ENCODE measurements at regions not wholly inside any gene's neighbourhood (a gene's known extent, or its start where the extent isn't known, plus 50 kb on each side); places are given as distances from the start of the nearest gene placed in this dataset.

DNA sequence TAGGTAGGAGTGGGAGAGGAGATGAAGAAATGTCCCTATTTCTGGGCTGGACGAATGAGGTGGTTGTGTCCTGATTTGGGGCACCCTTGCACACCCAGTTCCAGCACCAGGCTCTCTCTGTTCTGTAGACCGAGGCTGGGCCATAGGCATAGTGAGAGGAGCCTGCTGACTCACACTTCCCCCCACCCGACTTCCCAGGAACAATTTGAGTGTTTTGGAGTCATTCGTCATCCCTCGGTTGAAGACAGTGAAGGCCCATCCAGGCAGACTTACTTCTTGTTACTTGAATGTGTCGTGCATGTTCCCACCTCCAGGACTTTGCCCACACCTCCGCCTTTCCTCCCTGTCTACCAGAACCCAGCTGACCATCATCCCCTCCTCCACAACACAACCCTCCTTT lies 179.1 kb downstream of the HAUS1 start:
- Mint-ChIP-seq H3K4me3 (no peak overlapping the region), H3K36me3 (ENCODE audit: low read depth) (no peaks in the 10 kb centered on the region), H3K4me1 (ENCODE audit: low read depth) (peaks cover 6% of the 10 kb centered on the region), H3K27ac (no peak overlapping the region), H3K27me3 (no peaks in the 10 kb centered on the region), H3K9me3 (no peaks in the 10 kb centered on the region)
- peak; percentile 17 for DNase-seq

DNA sequence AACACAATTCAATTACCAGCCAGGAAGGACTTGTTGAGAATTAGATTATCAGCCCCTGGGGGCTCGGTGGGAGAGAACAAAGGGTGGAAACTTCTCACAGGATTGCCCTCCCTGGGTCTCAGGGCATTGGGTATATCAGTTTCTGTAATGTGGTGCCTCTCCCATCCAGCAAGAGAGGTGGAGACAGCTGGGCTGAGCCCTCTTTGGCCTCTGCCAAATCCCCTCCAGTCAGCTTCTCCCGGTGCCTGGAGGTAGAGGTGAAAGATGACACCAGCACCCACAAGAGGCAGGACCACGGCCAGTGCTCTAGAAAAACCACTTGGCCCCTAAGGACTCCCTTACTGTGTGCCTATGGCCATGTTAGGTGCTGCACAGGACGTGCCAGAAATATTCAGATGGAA lies 179.7 kb downstream of the HAUS1 start:
- Mint-ChIP-seq H3K9me3 (no peaks in the 10 kb centered on the region), H3K27ac (no peak overlapping the region), H3K4me1 (ENCODE audit: low read depth) (peaks cover under 1% of the 10 kb centered on the region), H3K4me3 (no peak overlapping the region), H3K27me3 (no peaks in the 10 kb centered on the region), H3K36me3 (ENCODE audit: low read depth) (no peaks in the 10 kb centered on the region)
- DNase-seq, result peak; percentile 17

DNA sequence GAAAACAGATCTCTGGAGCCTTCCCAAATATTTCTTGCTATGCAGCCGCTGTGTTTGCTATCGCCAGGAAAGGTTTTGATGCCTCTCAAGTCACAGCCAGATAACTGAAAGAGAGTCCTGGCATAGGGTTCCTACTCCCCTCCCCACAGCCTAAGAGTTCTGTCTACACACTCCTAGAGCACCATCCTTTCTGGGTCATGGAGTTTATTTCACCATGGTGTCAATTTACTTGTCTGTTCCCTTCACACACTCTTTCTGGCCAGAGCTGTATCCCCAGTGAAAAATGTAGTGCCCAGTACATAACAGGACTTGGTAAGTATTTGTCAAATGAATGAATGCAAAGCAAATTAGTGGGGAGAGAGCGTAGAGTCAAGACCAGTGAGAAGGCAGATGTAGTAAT lies 185.3 kb downstream of the HAUS1 start:
- DNase-seq, result no peak
- Mint-ChIP-seq H3K36me3 (ENCODE audit: low read depth) (no peaks in the 10 kb centered on the region), H3K27ac (no peak overlapping the region), H3K4me1 (ENCODE audit: low read depth) (no peaks in the 10 kb centered on the region), H3K4me3 (no peak overlapping the region), H3K9me3 (no peaks in the 10 kb centered on the region), H3K27me3 (no peaks in the 10 kb centered on the region)

DNA sequence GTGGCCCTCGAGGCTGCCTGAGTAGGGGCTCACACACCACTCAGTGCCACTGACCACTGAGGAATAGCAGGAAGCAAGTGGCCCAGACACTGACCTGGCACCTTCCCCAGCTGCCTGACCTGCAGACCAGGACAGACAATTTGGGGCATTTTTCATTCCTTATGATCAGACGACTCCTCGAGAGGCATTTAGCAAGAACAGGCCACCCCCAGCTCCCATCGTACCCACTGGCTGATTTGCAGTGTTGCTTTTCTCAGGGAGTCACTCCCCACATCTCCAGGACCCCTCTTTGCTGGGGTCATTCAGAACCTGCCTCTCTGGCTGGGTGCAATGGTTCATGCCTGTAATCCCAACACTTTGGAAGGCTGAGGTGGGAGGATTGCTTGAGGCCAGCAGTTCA lies 185.7 kb downstream of the HAUS1 start:
- DNase-seq, result peak; percentile 22
- Mint-ChIP-seq H3K4me1 (ENCODE audit: low read depth) (no peaks in the 10 kb centered on the region), H3K27ac (no peak overlapping the region), H3K36me3 (ENCODE audit: low read depth) (no peaks in the 10 kb centered on the region), H3K9me3 (no peaks in the 10 kb centered on the region), H3K4me3 (no peak overlapping the region), H3K27me3 (no peaks in the 10 kb centered on the region)

DNA sequence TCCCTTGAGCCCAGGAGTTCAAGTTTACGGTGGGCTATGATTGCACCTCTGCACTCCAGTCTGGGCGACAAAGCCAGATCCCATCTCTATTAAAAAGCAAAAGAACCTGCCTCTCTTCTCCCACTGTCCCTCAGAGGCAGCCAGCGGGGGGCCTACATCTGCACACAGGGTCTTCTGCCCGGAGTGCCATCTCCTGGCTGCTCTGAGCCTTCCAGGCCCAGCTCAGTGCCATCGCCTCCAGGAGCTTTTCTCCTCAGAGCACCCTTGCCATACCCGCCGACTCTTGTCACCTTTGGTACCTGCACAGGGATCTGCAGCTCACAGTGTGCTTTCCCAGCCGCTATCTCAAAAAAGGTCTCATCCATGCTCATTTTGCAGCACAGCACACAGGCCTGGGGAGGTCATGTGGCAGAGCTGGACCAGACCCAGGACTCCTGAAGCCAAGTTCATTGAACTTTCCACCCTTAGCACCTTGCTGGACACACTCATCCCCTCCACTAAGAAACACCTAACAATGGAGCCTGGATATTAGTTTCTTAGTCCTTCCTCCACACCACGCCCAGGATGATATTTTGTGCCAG lies 186.3 kb downstream of the HAUS1 start:
- Mint-ChIP-seq H3K4me3 (no peak overlapping the region), H3K27ac (no peak overlapping the region)

DNA sequence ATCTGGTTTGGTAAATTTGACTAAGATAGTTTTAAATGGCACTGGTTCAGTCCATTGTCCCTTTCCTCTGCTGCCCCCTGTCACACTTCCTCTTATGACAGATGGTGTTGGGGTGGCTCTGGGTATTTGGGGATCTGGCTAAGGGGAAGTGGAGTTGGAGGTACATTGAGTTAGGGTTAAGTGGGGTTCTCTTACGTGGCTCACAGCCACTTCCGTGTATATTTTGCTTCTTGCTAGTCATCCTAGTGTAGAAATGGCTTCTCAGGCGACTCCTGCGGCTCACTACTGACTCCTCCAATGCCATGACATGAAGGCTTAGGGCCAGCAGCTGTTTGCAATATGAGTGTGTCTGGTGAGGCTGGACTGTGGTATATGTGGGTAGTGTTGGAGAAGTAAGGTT lies 187.0 kb downstream of the HAUS1 start:
- Mint-ChIP-seq H3K4me3 (no peak overlapping the region), H3K27me3 (no peaks in the 10 kb centered on the region), H3K36me3 (ENCODE audit: low read depth) (no peaks in the 10 kb centered on the region)

More for the DNA sequence above, 186.3 kb downstream of the HAUS1 start:
- no peaks in the 10 kb centered on the region for H3K36me3 Mint-ChIP-seq (ENCODE audit: low read depth)
- peak; percentile 17 for DNase-seq
- H3K9me3 Mint-ChIP-seq, result no peaks in the 10 kb centered on the region
- H3K27me3 Mint-ChIP-seq, result no peaks in the 10 kb centered on the region
- H3K4me1 Mint-ChIP-seq (ENCODE audit: low read depth), result no peaks in the 10 kb centered on the region

DNA sequence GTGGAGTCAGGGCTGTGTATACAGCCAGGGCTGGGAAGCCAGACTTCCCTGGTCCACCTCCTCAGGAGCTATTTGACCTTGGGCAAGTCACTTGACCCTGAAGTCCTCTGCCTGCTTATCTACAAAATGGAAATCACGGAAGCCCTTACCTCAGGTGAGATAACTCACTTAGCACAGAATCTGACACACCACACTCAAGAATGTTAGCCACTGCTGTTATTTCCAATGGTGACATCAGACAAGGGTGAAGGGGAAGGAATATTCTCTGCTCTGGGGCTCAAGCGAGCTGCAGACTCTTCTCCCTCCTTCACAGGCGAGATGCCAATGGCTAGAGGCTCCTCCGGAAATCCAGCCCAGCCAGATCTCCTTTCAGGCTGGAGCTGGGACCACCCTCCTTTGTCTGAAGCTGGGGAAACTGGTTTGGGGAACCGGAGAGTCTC lies 189.6 kb downstream of the HAUS1 start:
- peaks cover 2% of the 10 kb centered on the region for H3K4me1 Mint-ChIP-seq (ENCODE audit: low read depth)
- no peak overlapping the region for H3K27ac Mint-ChIP-seq
- H3K4me3 Mint-ChIP-seq, result no peak overlapping the region
- no peaks in the 10 kb centered on the region for H3K27me3 Mint-ChIP-seq
- H3K36me3 Mint-ChIP-seq (ENCODE audit: low read depth), result no peaks in the 10 kb centered on the region
- peak; percentile 13 for DNase-seq
- no peaks in the 10 kb centered on the region for H3K9me3 Mint-ChIP-seq

More for the DNA sequence above, 187.0 kb downstream of the HAUS1 start:
- Mint-ChIP-seq H3K27ac (no peak overlapping the region), H3K9me3 (no peaks in the 10 kb centered on the region), H3K4me1 (ENCODE audit: low read depth) (no peaks in the 10 kb centered on the region)
- peak; percentile 21 for DNase-seq

DNA sequence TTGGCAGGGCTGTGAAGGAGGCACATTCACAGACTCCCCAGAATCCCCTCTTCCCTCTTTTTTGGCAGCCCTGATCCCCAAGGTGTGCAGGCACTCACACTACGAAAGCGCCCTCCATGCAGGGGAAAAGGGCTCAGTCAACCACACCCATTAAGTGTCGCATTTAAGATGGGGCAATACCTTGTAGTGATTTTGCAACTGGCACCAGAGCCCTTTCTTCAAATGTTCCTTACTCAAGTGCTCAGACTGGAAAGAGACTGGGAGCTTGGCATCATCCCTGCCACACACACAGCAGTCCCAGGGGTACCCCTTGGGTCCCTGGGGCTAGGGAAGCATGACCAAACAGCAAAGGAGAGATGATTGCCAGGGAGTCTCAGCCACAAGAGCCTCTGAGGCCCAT lies 190.1 kb downstream of the HAUS1 start:
- no peaks in the 10 kb centered on the region for H3K9me3 Mint-ChIP-seq
- peaks cover 2% of the 10 kb centered on the region for H3K4me1 Mint-ChIP-seq (ENCODE audit: low read depth)
- H3K4me3 Mint-ChIP-seq, result no peak overlapping the region
- no peak overlapping the region for H3K27ac Mint-ChIP-seq
- peak; percentile 11 for DNase-seq
- H3K36me3 Mint-ChIP-seq (ENCODE audit: low read depth), result no peaks in the 10 kb centered on the region
- no peaks in the 10 kb centered on the region for H3K27me3 Mint-ChIP-seq

DNA sequence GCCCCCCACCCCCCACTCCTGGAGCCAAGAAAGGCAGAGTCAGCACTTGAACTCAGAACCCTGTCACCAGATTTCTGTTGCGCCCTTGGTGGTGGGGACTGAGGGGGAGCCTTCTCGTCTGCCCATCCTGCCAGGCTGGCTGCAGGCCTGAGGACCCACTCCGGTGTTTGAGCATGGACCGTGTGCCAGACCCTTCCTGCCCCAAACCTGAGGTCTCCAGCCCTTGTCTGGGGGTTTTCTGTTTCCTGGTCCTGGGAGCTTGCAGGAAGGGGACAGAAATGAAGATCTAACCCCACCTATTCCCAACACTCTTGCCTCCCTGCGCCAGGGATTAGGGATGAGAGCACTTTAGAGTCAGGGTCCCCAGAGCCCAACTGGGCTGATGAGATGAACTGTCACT lies 190.6 kb downstream of the HAUS1 start:
- no peaks in the 10 kb centered on the region for H3K27me3 Mint-ChIP-seq

DNA sequence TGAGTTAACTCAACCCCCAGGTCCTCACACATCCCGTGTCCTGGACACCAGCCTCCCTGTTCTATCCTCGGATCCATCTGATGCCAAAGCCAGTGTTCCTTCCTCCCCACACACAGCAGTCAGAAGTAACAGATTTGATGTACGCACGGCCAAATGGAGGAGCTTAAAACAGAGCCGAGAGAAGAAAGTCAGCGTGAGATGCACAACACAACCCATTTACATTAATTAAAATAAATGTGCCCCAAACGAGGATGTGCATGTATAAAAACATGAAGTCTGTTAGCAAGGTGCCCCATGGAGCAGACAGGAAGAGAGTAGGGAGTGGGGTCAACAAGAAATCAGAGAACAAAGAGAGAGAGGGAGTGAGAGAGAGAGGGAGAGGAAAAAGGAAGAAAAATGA lies 191.2 kb downstream of the HAUS1 start:
- H3K27ac Mint-ChIP-seq, result no peak overlapping the region
- H3K27me3 Mint-ChIP-seq, result no peaks in the 10 kb centered on the region
- no peaks in the 10 kb centered on the region for H3K9me3 Mint-ChIP-seq

More for the DNA sequence above, 190.6 kb downstream of the HAUS1 start:
- Mint-ChIP-seq H3K36me3 (ENCODE audit: low read depth) (no peaks in the 10 kb centered on the region), H3K27ac (no peak overlapping the region), H3K4me1 (ENCODE audit: low read depth) (peaks cover 2% of the 10 kb centered on the region), H3K9me3 (no peaks in the 10 kb centered on the region), H3K4me3 (no peak overlapping the region)
- peak; percentile 14 for DNase-seq

DNA sequence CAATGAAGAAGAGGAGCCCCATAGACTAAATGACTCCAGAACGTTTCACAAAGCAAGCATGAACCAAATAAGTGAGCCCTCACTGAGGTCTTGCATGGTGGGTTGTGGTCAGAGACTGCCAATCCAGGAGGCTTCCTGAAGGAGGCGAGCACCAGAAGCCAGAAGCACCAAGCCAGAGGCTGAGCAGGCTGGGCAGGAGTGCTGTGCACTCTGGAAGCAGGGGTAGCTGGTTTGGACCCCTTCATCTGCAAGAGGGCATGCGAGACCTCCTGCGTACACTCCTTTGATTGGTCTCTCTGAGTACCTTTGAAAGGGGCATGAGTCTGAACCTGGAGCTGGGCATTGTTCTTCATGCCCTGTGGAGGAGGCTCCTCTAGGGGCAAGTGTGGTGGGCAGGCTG lies 192.5 kb downstream of the HAUS1 start:
- DNase-seq, result peak; percentile 6
- Mint-ChIP-seq H3K4me3 (no peak overlapping the region), H3K9me3 (no peaks in the 10 kb centered on the region), H3K36me3 (ENCODE audit: low read depth) (no peaks in the 10 kb centered on the region), H3K4me1 (ENCODE audit: low read depth) (peaks cover 2% of the 10 kb centered on the region), H3K27me3 (peaks cover 8% of the 10 kb centered on the region), H3K27ac (no peak overlapping the region)

More for the DNA sequence above, 191.2 kb downstream of the HAUS1 start:
- DNase-seq, result peak; percentile 8
- H3K4me1 Mint-ChIP-seq (ENCODE audit: low read depth), result peaks cover 2% of the 10 kb centered on the region
- H3K4me3 Mint-ChIP-seq, result no peak overlapping the region
- H3K36me3 Mint-ChIP-seq (ENCODE audit: low read depth), result no peaks in the 10 kb centered on the region

DNA sequence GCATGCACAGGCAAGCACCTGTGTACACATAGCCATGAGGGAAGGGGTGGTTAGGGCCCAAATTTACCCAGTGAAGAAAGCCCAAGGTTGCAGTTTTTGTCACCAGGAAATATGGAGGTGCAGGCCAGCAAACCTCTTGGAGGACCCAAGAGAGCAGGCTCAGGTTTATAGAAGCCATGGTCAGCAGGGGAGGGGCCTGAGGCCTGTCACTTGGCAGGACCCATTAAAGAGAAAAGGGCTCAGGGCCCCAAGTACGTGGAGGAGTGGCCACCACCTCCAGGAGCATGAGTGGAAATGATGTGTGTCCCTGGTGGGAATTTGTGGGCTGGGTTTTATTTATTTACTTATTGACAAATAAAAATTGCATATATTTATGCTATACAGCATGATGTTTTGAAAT lies 192.9 kb downstream of the HAUS1 start:
- H3K27me3 Mint-ChIP-seq, result peaks cover 11% of the 10 kb centered on the region
- H3K27ac Mint-ChIP-seq, result no peak overlapping the region
- H3K36me3 Mint-ChIP-seq (ENCODE audit: low read depth), result no peaks in the 10 kb centered on the region
- peaks cover 2% of the 10 kb centered on the region for H3K4me1 Mint-ChIP-seq (ENCODE audit: low read depth)
- no peak overlapping the region for H3K4me3 Mint-ChIP-seq
- no peaks in the 10 kb centered on the region for H3K9me3 Mint-ChIP-seq
- no peak for DNase-seq

DNA sequence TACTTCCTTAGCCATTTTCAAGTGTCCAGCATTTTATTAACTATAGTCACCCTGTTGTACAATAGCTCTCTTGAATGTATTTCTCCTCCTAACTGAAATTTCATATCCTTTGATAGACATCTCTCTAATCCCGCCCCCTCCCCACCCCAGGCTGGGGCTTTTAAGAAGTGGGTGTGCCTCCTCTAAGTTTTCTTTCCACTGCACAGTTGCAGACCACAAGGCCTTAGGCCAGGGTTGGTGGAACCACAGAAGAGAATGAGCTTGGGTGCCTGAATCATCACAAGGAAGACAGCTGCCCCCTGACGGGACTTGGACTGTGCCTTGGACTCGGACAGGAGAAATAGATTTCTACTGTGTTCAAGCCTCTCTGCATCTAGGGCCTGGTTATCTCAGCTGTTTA lies 193.4 kb downstream of the HAUS1 start:
- DNase-seq, result peak; percentile 16
- Mint-ChIP-seq H3K27me3 (peaks cover 14% of the 10 kb centered on the region), H3K27ac (no peak overlapping the region)

DNA sequence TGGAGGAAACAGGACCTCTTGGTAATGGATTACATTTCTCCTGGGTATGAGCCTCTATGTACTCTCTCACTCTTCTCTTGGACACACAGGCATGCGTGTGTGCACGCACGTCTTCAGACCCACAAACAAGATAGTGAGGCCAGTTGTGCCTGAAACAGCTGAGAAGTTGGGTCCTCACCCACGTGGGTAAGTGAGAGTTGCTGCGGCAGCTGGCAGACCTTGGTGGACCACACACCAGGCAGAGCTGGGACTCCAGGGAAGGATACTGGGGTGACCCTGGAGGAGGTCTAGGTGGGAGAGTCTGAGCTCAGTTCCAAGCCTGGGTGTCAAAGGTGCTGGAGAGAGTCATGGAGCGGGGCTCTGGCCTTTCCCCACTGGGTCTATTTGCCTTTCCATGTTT lies 194.3 kb downstream of the HAUS1 start:
- peak; percentile 9 for DNase-seq
- Mint-ChIP-seq H3K4me1 (ENCODE audit: low read depth) (peaks cover 7% of the 10 kb centered on the region), H3K4me3 (no peak overlapping the region), H3K27ac (no peak overlapping the region), H3K27me3 (peaks cover 18% of the 10 kb centered on the region), H3K9me3 (no peaks in the 10 kb centered on the region), H3K36me3 (ENCODE audit: low read depth) (no peaks in the 10 kb centered on the region)

More for the DNA sequence above, 193.4 kb downstream of the HAUS1 start:
- Mint-ChIP-seq H3K36me3 (ENCODE audit: low read depth) (no peaks in the 10 kb centered on the region), H3K9me3 (no peaks in the 10 kb centered on the region), H3K4me3 (no peak overlapping the region), H3K4me1 (ENCODE audit: low read depth) (peaks cover 4% of the 10 kb centered on the region)

DNA sequence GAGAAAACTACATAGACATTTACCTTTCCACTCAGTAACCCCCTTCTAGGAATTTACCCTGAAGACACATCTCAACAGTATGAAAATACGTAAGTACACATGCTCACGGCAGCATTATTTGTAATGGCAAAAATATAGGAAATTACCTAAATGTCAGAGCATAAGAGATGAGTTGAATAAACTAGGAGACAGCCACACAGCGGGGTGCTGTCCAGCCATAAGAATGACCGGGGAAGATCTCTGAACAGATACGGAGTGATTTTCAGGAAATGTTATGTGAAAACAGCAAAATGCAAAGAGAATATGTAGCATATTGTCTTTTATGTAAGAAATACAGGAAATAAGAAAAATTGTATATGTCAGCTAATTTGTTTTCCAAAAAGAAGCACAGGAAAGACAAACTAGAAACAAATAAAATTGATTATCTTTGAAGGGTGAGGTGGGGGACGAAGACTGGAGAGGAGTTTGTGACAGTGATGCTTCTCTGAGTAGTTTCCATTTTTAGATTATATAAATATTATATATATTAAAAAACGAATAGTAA lies 195.4 kb downstream of the HAUS1 start:
- Mint-ChIP-seq H3K36me3 (ENCODE audit: low read depth) (no peaks in the 10 kb centered on the region), H3K27me3 (peaks cover 18% of the 10 kb centered on the region), H3K4me3 (no peak overlapping the region), H3K27ac (no peak overlapping the region), H3K9me3 (no peaks in the 10 kb centered on the region), H3K4me1 (ENCODE audit: low read depth) (peaks cover 7% of the 10 kb centered on the region)
- no peak for DNase-seq
